A673 (cell line): ENCODE measurements at regions not wholly inside any gene's neighbourhood (a gene's known extent, or its start where the extent isn't known, plus 50 kb on each side); places are given as distances from the start of the nearest gene placed in this dataset.

Experiments used
- BruUV-seq: library from RNA; stranded (reverse); fragments of 400-500 nt; replicated peaks from 2 replicates; lab custom pipeline; 2021; lab: Mats Ljungman, UMichigan
- CTCF ChIA-PET: fragments of 300-600 bp; sonication (Branson Sonifier 250); formaldehyde crosslinking; loops from one replicate; lab custom pipeline; 2022; ENCODE audit warnings: antibody characterized with exemption; lab: Charles Lee
- POLR2A ChIA-PET: fragments of 300-600 bp; sonication (Branson Sonifier 250); formaldehyde crosslinking; loops from one replicate; lab custom pipeline; 2022; ENCODE audit warnings: antibody characterized with exemption; ENCODE audit not compliant: low non-redundant PET; lab: Charles Lee
- DNase-seq: peaks from one replicate; pipeline ENCODE4 v3.0.0-alpha.2; 2015; ENCODE audit warnings: low spot score
- H3K27ac ChIP-seq: fragments of 200-600 bp; sonication (generic); 2 replicates; pipeline ENCODE4 v1.5.1; 2016; ENCODE audit warnings: mixed run types, low read depth, mild to moderate bottlenecking, mixed read lengths, antibody characterized with exemption, low read length; ENCODE audit not compliant: poor library complexity, severe bottlenecking
- H3K27me3 ChIP-seq: fragments of 200-600 bp; sonication (generic); replicated peaks from 2 replicates; pipeline ENCODE4 v1.6.1; 2017; ENCODE audit warnings: mixed run types, low read depth, mild to moderate bottlenecking, mixed read lengths, antibody characterized with exemption, low read length; ENCODE audit not compliant: insufficient read depth, poor library complexity
- H3K36me3 ChIP-seq: fragments of 200-600 bp; sonication (generic); 2 replicates; pipeline ENCODE4 v1.6.1; 2016; ENCODE audit warnings: mixed run types, mild to moderate bottlenecking, mixed read lengths, antibody characterized with exemption, low read length; ENCODE audit not compliant: insufficient read depth, poor library complexity, severe bottlenecking
- H3K4me1 ChIP-seq: fragments of 200-600 bp; sonication (generic); 2 replicates; pipeline ENCODE4 v1.6.1; 2017; ENCODE audit warnings: mixed run types, mild to moderate bottlenecking, mixed read lengths, antibody characterized with exemption, low read length; ENCODE audit not compliant: insufficient read depth, poor library complexity, severe bottlenecking
- H3K4me3 ChIP-seq: fragments of 200-600 bp; sonication (generic); 2 replicates; pipeline ENCODE4 v1.5.1; 2016; ENCODE audit warnings: low read depth, mixed run types, mild to moderate bottlenecking, mixed read lengths, low read length; ENCODE audit not compliant: poor library complexity, severe bottlenecking
- H3K9me3 ChIP-seq: fragments of 200-600 bp; sonication (generic); 2 replicates; pipeline ENCODE4 v1.6.1; 2016; ENCODE audit warnings: mixed run types, low read depth, mild to moderate bottlenecking, mixed read lengths, antibody characterized with exemption, low read length; ENCODE audit not compliant: poor library complexity, severe bottlenecking
- CTCF ChIP-seq: fragments of 300-800, 200-600 bp; sonication (generic); conservative IDR thresholded peaks from 2 replicates; pipeline ENCODE4 v1.5.1; 2017; ENCODE audit warnings: low read depth, mild to moderate bottlenecking, antibody characterized with exemption, low read length, moderate library complexity, mixed read lengths
- EZH2 ChIP-seq: fragments of 200-600 bp; sonication (generic); IDR thresholded peaks from 2 replicates; pipeline ENCODE4 v1.6.1; 2017; ENCODE audit warnings: borderline replicate concordance, low read depth, mild to moderate bottlenecking, mixed read lengths, antibody characterized with exemption, low read length; ENCODE audit not compliant: poor library complexity, severe bottlenecking
- intact Hi-C: fragments of 100-400 bp; cut with micrococcal nuclease; formaldehyde crosslinking; loops from one replicate; pipeline ENCODE4 v1.10.0; 2022; ENCODE audit not compliant: unreplicated experiment

GRCh38 chr18:63071701-63072141, 247.8 kb downstream of the BCL2 start:
- ChIA-PET CTCF (no interaction called here), POLR2A (no interaction called here)
- TF ChIP-seq CTCF (no peak), EZH2 (no peak)
- H3K27ac ChIP-seq: no peak overlapping the region
- H3K4me3 ChIP-seq: no peak overlapping the region
- intact Hi-C loops: no loop called here
- H3K36me3 ChIP-seq: no peaks in the 10 kb centered on the region
- no peaks in the 10 kb centered on the region for H3K9me3 ChIP-seq
- BruUV-seq: no TSS peak
- peaks cover 5% of the 10 kb centered on the region for H3K4me1 ChIP-seq
- no peaks in the 10 kb centered on the region for H3K27me3 ChIP-seq
- no peak for DNase-seq

GRCh38 chr18:63070767-63071502, 248.6 kb downstream of the BCL2 start:
- TF ChIP-seq CTCF (no peak), EZH2 (no peak)
- no TSS peak for BruUV-seq
- peaks cover 5% of the 10 kb centered on the region for H3K4me1 ChIP-seq
- no peaks in the 10 kb centered on the region for H3K9me3 ChIP-seq
- H3K4me3 ChIP-seq: no peak overlapping the region
- ChIA-PET POLR2A (interaction anchor here (0.6 kb wide), 1 partner anchor 261 kb away, joined by 3 read pairs; no protein-coding TSS in a partner anchor), CTCF (no interaction called here)
- H3K27me3 ChIP-seq: no peaks in the 10 kb centered on the region
- no peaks in the 10 kb centered on the region for H3K36me3 ChIP-seq
- intact Hi-C loops: no loop called here
- no peak for DNase-seq
- no peak overlapping the region for H3K27ac ChIP-seq

GRCh38 chr18:63069496-63069895, 250.1 kb downstream of the BCL2 start:
- POLR2A ChIA-PET: no interaction called here

More at GRCh38 chr18:63069496-63069895, 250.1 kb downstream of the BCL2 start:
- H3K4me3 ChIP-seq: no peak overlapping the region
- H3K4me1 ChIP-seq: no peaks in the 10 kb centered on the region
- CTCF ChIA-PET: no interaction called here
- H3K27me3 ChIP-seq: no peaks in the 10 kb centered on the region
- BruUV-seq: no TSS peak
- intact Hi-C loops: no loop called here
- H3K36me3 ChIP-seq: no peaks in the 10 kb centered on the region
- H3K9me3 ChIP-seq: no peaks in the 10 kb centered on the region
- DNase-seq: no peak
- no peak overlapping the region for H3K27ac ChIP-seq
- no peak for TF ChIP-seq EZH2
- TF ChIP-seq CTCF: no peak
